ENCODE measurements at regions not wholly inside any gene's neighbourhood (a gene's known extent, or its start where the extent isn't known, plus 50 kb on each side); places are given as distances from the start of the nearest gene placed in this dataset.

DNA sequence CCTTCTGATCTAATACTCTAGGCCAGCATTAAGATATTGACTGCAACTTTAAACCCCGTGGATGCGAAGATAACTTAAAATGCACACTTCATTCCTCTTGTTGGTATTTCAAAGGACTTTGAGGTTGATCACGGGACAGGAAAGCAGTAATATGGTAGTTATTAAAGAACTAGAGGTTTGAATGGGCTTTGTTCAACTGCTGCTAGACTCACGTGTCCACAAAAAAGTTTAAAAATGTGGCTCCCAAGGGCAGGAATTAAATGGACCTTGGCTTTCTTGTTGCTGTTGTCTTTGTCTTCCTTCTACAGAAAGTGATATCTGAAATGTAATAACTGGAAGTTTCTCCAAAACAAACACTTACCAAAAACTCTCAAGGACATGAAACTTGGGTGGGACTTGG is 186.3 kb downstream of the XPNPEP1 start:
- no peak overlapping the region for H3K27ac ChIP-seq (ENCODE audit: low read length)
- no peaks in the 10 kb centered on the region for H3K79me2 ChIP-seq (replicated peaks; ENCODE audit: insufficient read depth, low read length)
- H3K36me3 ChIP-seq (ENCODE audit: insufficient read depth, low read length), result no peaks in the 10 kb centered on the region
- no peak overlapping the region for H3K4me2 ChIP-seq (ENCODE audit: low read length)
- H3K27me3 ChIP-seq (ENCODE audit: insufficient read depth, low read depth, low read length), result no peaks in the 10 kb centered on the region
- no peak overlapping the region for H3K9ac ChIP-seq (ENCODE audit: low read length)
- no peaks in the 10 kb centered on the region for H4K20me1 ChIP-seq (ENCODE audit: insufficient read depth)
- no peaks in the 10 kb centered on the region for H3K9me3 ChIP-seq (ENCODE audit: low read length)
- H2AFZ ChIP-seq (ENCODE audit: low read depth, low read length), result no peak overlapping the region
- no peak overlapping the region for H3K4me3 ChIP-seq (ENCODE audit: low read length)
- no peaks in the 10 kb centered on the region for H3K9me2 ChIP-seq (ENCODE audit: insufficient read depth, low read length)
- H3F3A ChIP-seq (ENCODE audit: insufficient read depth, low read length, poor library complexity, severe bottlenecking), result no peaks in the 10 kb centered on the region
- TF ChIP-seq EP300 (conservative IDR thresholded peaks at IDR 0.05; ENCODE audit: poor library complexity, severe bottlenecking) (no peak), RAD21 (conservative IDR thresholded peaks at IDR 0.05) (no peak), POLR2AphosphoS5 (IDR thresholded peaks at IDR 0.05) (no peak), MXI1 (conservative IDR thresholded peaks at IDR 0.05; ENCODE audit: poor library complexity, severe bottlenecking) (no peak), TAF1 (IDR thresholded peaks at IDR 0.05; ENCODE audit: low read depth) (no peak), REST (IDR thresholded peaks at IDR 0.05; ENCODE audit: borderline replicate concordance) (no peak), EZH2 (IDR thresholded peaks at IDR 0.05; ENCODE audit: borderline replicate concordance, insufficient read depth, low read length, poor library complexity, severe bottlenecking) (no peak), SMC3 (conservative IDR thresholded peaks at IDR 0.05; ENCODE audit: poor library complexity) (no peak)
- TF ChIP-seq, protein P1, sequence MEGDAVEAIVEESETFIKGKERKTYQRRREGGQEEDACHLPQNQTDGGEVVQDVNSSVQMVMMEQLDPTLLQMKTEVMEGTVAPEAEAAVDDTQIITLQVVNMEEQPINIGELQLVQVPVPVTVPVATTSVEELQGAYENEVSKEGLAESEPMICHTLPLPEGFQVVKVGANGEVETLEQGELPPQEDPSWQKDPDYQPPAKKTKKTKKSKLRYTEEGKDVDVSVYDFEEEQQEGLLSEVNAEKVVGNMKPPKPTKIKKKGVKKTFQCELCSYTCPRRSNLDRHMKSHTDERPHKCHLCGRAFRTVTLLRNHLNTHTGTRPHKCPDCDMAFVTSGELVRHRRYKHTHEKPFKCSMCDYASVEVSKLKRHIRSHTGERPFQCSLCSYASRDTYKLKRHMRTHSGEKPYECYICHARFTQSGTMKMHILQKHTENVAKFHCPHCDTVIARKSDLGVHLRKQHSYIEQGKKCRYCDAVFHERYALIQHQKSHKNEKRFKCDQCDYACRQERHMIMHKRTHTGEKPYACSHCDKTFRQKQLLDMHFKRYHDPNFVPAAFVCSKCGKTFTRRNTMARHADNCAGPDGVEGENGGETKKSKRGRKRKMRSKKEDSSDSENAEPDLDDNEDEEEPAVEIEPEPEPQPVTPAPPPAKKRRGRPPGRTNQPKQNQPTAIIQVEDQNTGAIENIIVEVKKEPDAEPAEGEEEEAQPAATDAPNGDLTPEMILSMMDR (IDR thresholded peaks at IDR 0.05; ENCODE audit: poor library complexity, severe bottlenecking), result no peak

DNA sequence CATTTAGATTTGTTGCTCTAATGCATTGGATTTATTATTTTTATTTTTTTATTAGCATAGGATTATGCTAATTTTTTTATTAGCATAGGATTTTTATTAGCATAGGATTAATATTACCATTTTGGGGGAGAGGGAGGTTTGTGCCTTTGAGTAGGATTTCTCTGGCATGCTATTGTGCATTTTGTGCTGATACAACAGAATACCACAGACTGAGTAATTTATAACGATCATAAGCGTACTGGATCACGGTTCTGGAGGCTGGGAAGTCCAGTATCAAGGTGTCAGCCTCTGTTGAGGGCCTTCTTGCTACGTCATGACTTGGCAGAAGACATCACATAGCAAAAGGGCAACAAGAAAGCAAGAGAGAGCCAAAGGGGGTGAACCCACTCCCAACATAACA is 187.5 kb downstream of the XPNPEP1 start:
- TF ChIP-seq EP300 (conservative IDR thresholded peaks at IDR 0.05; ENCODE audit: poor library complexity, severe bottlenecking) (no peak), RAD21 (conservative IDR thresholded peaks at IDR 0.05) (no peak), POLR2AphosphoS5 (IDR thresholded peaks at IDR 0.05) (no peak), TAF1 (IDR thresholded peaks at IDR 0.05; ENCODE audit: low read depth) (no peak)

More for the DNA sequence above, 187.5 kb downstream of the XPNPEP1 start:
- Histone ChIP-seq H3K4me3 (ENCODE audit: low read length) (no peak overlapping the region), H3F3A (ENCODE audit: insufficient read depth, low read length, poor library complexity, severe bottlenecking) (no peaks in the 10 kb centered on the region), H2AFZ (ENCODE audit: low read depth, low read length) (no peak overlapping the region), H3K9me3 (ENCODE audit: low read length) (no peaks in the 10 kb centered on the region), H3K36me3 (ENCODE audit: insufficient read depth, low read length) (no peaks in the 10 kb centered on the region), H3K79me2 (replicated peaks; ENCODE audit: insufficient read depth, low read length) (no peaks in the 10 kb centered on the region), H4K20me1 (ENCODE audit: insufficient read depth) (no peaks in the 10 kb centered on the region), H3K9me2 (ENCODE audit: insufficient read depth, low read length) (no peaks in the 10 kb centered on the region), H3K27me3 (ENCODE audit: insufficient read depth, low read depth, low read length) (no peaks in the 10 kb centered on the region), H3K9ac (ENCODE audit: low read length) (no peak overlapping the region), H3K27ac (ENCODE audit: low read length) (no peak overlapping the region), H3K4me2 (ENCODE audit: low read length) (no peak overlapping the region)
